IMR-90 (cell line): ENCODE measurements at regions not wholly inside any gene's neighbourhood (a gene's known extent, or its start where the extent isn't known, plus 50 kb on each side); places are given as distances from the start of the nearest gene placed in this dataset.

ENCODE experiments used
- BHLHE40 ChIP-seq: fragments of 150-350 bp; IDR thresholded peaks from 2 replicates; pipeline ENCODE4 v1.6.1; 2016; ENCODE audit warnings: mild to moderate bottlenecking, low read depth, low read length
- CEBPB ChIP-seq: IDR thresholded peaks from 2 replicates; pipeline ENCODE4 v1.6.1; 2012; ENCODE audit warnings: low read depth, low read length, improper control_type of control experiment
- CHD1 ChIP-seq: IDR thresholded peaks from 2 replicates; pipeline ENCODE4 v1.6.1; 2012; ENCODE audit warnings: low read depth, low read length, improper control_type of control experiment
- FOS ChIP-seq: fragments of 150-350 bp; IDR thresholded peaks from 2 replicates; pipeline ENCODE4 v1.6.1; 2016; ENCODE audit warnings: low read depth, low read length
- MAFK ChIP-seq: IDR thresholded peaks from 2 replicates; pipeline ENCODE4 v1.6.1; 2012; ENCODE audit warnings: low read depth, low read length, improper control_type of control experiment
- MXI1 ChIP-seq: IDR thresholded peaks from 2 replicates; pipeline ENCODE4 v1.6.1; 2012; ENCODE audit warnings: low read depth, mild to moderate bottlenecking, low read length, moderate library complexity, borderline replicate concordance
- POLR2A ChIP-seq: IDR thresholded peaks from 2 replicates; pipeline ENCODE4 v1.6.1; 2012; ENCODE audit warnings: mild to moderate bottlenecking, low read depth, low read length
- RAD21 ChIP-seq: IDR thresholded peaks from 2 replicates; pipeline ENCODE4 v1.6.1; 2012; ENCODE audit warnings: low read length, improper control_type of control experiment
- RCOR1 ChIP-seq: IDR thresholded peaks from 2 replicates; pipeline ENCODE4 v1.6.1; 2012; ENCODE audit warnings: mild to moderate bottlenecking, low read length, improper control_type of control experiment; ENCODE audit not compliant: insufficient replicate concordance
- RFX5 ChIP-seq: IDR thresholded peaks from 2 replicates; pipeline ENCODE4 v1.8.0; 2012; ENCODE audit warnings: low read depth, mild to moderate bottlenecking, low read length, moderate library complexity
- SMC3 ChIP-seq: fragments of 150-350 bp; IDR thresholded peaks from 2 replicates; pipeline ENCODE4 v1.6.1; 2016; ENCODE audit warnings: low read depth, mild to moderate bottlenecking, antibody characterized with exemption, low read length, moderate library complexity
- USF2 ChIP-seq: fragments of 150-350 bp; IDR thresholded peaks from 2 replicates; pipeline ENCODE4 v1.6.1; 2017; ENCODE audit warnings: mild to moderate bottlenecking, antibody characterized with exemption, low read length, low read depth
- TF ChIP-seq, protein P1 (sequence below): conservative IDR thresholded peaks from 2 replicates; pipeline ENCODE4 v1.5.1; 2012; ENCODE audit warnings: mild to moderate bottlenecking, low read depth, low read length, improper control_type of control experiment
- TF ChIP-seq, protein P2 (sequence below): fragments of 150-350 bp; IDR thresholded peaks from 2 replicates; pipeline ENCODE4 v1.6.1; 2016; ENCODE audit warnings: low read depth, mild to moderate bottlenecking, low read length, moderate library complexity, borderline replicate concordance

DNA sequence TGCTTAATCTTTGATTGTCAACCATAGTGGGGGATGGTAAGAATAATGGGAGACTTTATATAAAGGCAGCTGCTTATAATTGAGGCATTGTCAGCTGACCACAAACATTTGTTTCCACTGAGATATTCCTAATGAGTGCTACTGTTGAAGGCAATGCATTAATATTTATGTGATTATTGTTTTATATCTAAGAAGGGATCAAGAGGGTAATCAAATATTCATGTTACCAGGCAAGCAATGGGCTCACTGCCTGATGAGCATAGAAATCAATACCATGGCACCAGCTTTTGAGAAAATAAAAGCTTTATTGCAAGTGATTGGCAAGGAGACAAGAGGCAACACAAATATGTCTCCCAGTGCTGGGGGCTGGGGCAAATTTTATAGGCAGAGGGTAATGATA lies 706.7 kb upstream of the ADAMTS5 start:
- TF ChIP-seq, protein P1, sequence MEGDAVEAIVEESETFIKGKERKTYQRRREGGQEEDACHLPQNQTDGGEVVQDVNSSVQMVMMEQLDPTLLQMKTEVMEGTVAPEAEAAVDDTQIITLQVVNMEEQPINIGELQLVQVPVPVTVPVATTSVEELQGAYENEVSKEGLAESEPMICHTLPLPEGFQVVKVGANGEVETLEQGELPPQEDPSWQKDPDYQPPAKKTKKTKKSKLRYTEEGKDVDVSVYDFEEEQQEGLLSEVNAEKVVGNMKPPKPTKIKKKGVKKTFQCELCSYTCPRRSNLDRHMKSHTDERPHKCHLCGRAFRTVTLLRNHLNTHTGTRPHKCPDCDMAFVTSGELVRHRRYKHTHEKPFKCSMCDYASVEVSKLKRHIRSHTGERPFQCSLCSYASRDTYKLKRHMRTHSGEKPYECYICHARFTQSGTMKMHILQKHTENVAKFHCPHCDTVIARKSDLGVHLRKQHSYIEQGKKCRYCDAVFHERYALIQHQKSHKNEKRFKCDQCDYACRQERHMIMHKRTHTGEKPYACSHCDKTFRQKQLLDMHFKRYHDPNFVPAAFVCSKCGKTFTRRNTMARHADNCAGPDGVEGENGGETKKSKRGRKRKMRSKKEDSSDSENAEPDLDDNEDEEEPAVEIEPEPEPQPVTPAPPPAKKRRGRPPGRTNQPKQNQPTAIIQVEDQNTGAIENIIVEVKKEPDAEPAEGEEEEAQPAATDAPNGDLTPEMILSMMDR: no peak
- TF ChIP-seq POLR2A: no peak
- no peak for TF ChIP-seq CEBPB
- no peak for TF ChIP-seq RFX5
- TF ChIP-seq MAFK: no peak
- no peak for TF ChIP-seq CHD1
- TF ChIP-seq, protein P2, sequence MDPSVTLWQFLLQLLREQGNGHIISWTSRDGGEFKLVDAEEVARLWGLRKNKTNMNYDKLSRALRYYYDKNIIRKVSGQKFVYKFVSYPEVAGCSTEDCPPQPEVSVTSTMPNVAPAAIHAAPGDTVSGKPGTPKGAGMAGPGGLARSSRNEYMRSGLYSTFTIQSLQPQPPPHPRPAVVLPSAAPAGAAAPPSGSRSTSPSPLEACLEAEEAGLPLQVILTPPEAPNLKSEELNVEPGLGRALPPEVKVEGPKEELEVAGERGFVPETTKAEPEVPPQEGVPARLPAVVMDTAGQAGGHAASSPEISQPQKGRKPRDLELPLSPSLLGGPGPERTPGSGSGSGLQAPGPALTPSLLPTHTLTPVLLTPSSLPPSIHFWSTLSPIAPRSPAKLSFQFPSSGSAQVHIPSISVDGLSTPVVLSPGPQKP: no peak
- TF ChIP-seq USF2: no peak
- no peak for TF ChIP-seq MXI1
- TF ChIP-seq RCOR1: no peak
- no peak for TF ChIP-seq RAD21
- TF ChIP-seq BHLHE40: no peak
- no peak for TF ChIP-seq SMC3
- no peak for TF ChIP-seq FOS
